Loucy (cell line): ENCODE measurements at regions not wholly inside any gene's neighbourhood (a gene's known extent, or its start where the extent isn't known, plus 50 kb on each side); places are given as distances from the start of the nearest gene placed in this dataset.

Experiments used
- EZH2phosphoT487 ChIP-seq: fragments of 200-600 bp; IDR thresholded peaks from 2 replicates; pipeline ENCODE4 v1.6.1; 2018; ENCODE audit warnings: antibody characterized with exemption, mild to moderate bottlenecking, moderate library complexity, borderline replicate concordance
- TF ChIP-seq, protein P1 (sequence below): fragments of 200-600 bp; sonication (generic); conservative IDR thresholded peaks from 2 replicates; pipeline ENCODE4 v1.5.1; 2014; ENCODE audit warnings: mild to moderate bottlenecking, antibody characterized with exemption, low read length

- TF ChIP-seq, protein P1, sequence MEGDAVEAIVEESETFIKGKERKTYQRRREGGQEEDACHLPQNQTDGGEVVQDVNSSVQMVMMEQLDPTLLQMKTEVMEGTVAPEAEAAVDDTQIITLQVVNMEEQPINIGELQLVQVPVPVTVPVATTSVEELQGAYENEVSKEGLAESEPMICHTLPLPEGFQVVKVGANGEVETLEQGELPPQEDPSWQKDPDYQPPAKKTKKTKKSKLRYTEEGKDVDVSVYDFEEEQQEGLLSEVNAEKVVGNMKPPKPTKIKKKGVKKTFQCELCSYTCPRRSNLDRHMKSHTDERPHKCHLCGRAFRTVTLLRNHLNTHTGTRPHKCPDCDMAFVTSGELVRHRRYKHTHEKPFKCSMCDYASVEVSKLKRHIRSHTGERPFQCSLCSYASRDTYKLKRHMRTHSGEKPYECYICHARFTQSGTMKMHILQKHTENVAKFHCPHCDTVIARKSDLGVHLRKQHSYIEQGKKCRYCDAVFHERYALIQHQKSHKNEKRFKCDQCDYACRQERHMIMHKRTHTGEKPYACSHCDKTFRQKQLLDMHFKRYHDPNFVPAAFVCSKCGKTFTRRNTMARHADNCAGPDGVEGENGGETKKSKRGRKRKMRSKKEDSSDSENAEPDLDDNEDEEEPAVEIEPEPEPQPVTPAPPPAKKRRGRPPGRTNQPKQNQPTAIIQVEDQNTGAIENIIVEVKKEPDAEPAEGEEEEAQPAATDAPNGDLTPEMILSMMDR = no peak
- no peak for TF ChIP-seq EZH2phosphoT487
Measured at GRCh38 chr11:33443684-33444083, 186.5 kb downstream of the HIPK3 start.
